GM12878 (cell line): ENCODE measurements at regions not wholly inside any gene's neighbourhood (a gene's known extent, or its start where the extent isn't known, plus 50 kb on each side); places are given as distances from the start of the nearest gene placed in this dataset.

Source experiments
- BRCA1 ChIP-seq: IDR thresholded peaks from 2 replicates; pipeline ENCODE4 v1.6.1; 2011; ENCODE audit warnings: low read depth, low read length, improper control_type of control experiment
- NFYA ChIP-seq: IDR thresholded peaks from 2 replicates; pipeline ENCODE4 v1.6.1; 2011; ENCODE audit warnings: low read depth, mild to moderate bottlenecking, low read length, improper control_type of control experiment, borderline replicate concordance
- NR2F1 ChIP-seq: fragments of 450-650 bp; conservative IDR thresholded peaks from 2 replicates; pipeline ENCODE4 v1.6.1; 2017; ENCODE audit warnings: mild to moderate bottlenecking
- SMARCA5 ChIP-seq: fragments of 450-650 bp; IDR thresholded peaks from 2 replicates; pipeline ENCODE4 v1.6.1; 2017; ENCODE audit warnings: mild to moderate bottlenecking
- SPI1 ChIP-seq: IDR thresholded peaks from 2 replicates; pipeline ENCODE4 v1.6.1; 2011; ENCODE audit warnings: low read depth, mild to moderate bottlenecking, low read length, moderate library complexity, borderline replicate concordance; ENCODE audit not compliant: insufficient read depth
- SREBF1 ChIP-seq: IDR thresholded peaks from 2 replicates; pipeline ENCODE4 v1.6.1; 2012; ENCODE audit warnings: mild to moderate bottlenecking, low read length
- TAF1 ChIP-seq: IDR thresholded peaks from 2 replicates; pipeline ENCODE4 v1.6.1; 2011; ENCODE audit warnings: mild to moderate bottlenecking, low read depth, low read length, borderline replicate concordance
- TARDBP ChIP-seq: IDR thresholded peaks from 2 replicates; pipeline ENCODE4 v1.6.1; 2016; ENCODE audit warnings: borderline replicate concordance
- YBX1 ChIP-seq: fragments of 450-650 bp; IDR thresholded peaks from 2 replicates; pipeline ENCODE4 v1.6.1; 2016; ENCODE audit warnings: antibody characterized with exemption
- ZNF207 ChIP-seq: fragments of 450-650 bp; IDR thresholded peaks from 2 replicates; pipeline ENCODE4 v1.6.1; 2014; ENCODE audit warnings: antibody characterized with exemption, mild to moderate bottlenecking, borderline replicate concordance
- TF ChIP-seq, protein P1 (sequence below): fragments of 450-650 bp; IDR thresholded peaks from 2 replicates; pipeline ENCODE4 v1.6.1; 2017; ENCODE audit warnings: antibody characterized with exemption, mild to moderate bottlenecking, moderate library complexity
- TF ChIP-seq, protein P2 (sequence below): fragments of 450-650 bp; IDR thresholded peaks from 2 replicates; pipeline ENCODE4 v1.6.1; 2017; ENCODE audit warnings: mild to moderate bottlenecking, moderate library complexity
- TF ChIP-seq, protein P3 (sequence below): IDR thresholded peaks from 2 replicates; pipeline ENCODE4 v1.6.1; 2011; ENCODE audit warnings: low read depth, mild to moderate bottlenecking, low read length, moderate library complexity, borderline replicate concordance; ENCODE audit errors: extremely low read depth
- TF ChIP-seq, protein P4 (sequence below): fragments of 450-650 bp; formaldehyde crosslinking; IDR thresholded peaks from 2 replicates; pipeline ENCODE4 v1.4.0; 2022; ENCODE audit warnings: mild to moderate bottlenecking, moderate library complexity
- TF ChIP-seq, protein P5 (sequence below): fragments of 450-650 bp; IDR thresholded peaks from 2 replicates; pipeline ENCODE4 v1.6.1; 2016; ENCODE audit warnings: mild to moderate bottlenecking
- TF ChIP-seq, protein P6 (sequence below): IDR thresholded peaks from 2 replicates; pipeline ENCODE4 v1.6.1; 2012; ENCODE audit warnings: low read depth, low read length, improper control_type of control experiment

DNA sequence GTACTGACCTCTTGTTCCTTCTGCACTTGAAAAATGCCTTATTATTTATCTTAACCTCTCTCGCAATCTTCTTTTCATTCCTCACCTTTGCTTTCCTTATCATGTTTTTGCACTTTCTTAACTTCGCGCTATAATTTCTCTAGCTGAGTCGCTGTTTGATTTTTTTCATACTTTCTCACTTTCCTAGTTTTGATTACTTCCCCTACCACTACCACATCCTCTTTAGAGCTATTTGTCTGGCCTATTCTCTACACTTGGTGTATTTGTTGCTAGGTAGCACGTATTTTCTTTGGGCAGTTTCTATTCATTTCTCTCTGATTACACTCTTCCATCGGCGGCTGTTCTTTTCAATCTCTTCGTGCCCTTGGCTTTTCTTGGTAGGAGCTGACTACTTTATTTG is 611.8 kb downstream of the BNC2 start (continued):
- TF ChIP-seq, protein P1, sequence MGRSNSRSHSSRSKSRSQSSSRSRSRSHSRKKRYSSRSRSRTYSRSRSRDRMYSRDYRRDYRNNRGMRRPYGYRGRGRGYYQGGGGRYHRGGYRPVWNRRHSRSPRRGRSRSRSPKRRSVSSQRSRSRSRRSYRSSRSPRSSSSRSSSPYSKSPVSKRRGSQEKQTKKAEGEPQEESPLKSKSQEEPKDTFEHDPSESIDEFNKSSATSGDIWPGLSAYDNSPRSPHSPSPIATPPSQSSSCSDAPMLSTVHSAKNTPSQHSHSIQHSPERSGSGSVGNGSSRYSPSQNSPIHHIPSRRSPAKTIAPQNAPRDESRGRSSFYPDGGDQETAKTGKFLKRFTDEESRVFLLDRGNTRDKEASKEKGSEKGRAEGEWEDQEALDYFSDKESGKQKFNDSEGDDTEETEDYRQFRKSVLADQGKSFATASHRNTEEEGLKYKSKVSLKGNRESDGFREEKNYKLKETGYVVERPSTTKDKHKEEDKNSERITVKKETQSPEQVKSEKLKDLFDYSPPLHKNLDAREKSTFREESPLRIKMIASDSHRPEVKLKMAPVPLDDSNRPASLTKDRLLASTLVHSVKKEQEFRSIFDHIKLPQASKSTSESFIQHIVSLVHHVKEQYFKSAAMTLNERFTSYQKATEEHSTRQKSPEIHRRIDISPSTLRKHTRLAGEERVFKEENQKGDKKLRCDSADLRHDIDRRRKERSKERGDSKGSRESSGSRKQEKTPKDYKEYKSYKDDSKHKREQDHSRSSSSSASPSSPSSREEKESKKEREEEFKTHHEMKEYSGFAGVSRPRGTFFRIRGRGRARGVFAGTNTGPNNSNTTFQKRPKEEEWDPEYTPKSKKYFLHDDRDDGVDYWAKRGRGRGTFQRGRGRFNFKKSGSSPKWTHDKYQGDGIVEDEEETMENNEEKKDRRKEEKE = no peak
- TF ChIP-seq TARDBP (no peak), TAF1 (no peak), NR2F1 (no peak), SREBF1 (no peak), SMARCA5 (no peak), SPI1 (peak; percentile 47; the same call in 1 of the 2 replicates), BRCA1 (no peak), ZNF207 (no peak), NFYA (no peak), YBX1 (no peak)
- TF ChIP-seq, protein P2, sequence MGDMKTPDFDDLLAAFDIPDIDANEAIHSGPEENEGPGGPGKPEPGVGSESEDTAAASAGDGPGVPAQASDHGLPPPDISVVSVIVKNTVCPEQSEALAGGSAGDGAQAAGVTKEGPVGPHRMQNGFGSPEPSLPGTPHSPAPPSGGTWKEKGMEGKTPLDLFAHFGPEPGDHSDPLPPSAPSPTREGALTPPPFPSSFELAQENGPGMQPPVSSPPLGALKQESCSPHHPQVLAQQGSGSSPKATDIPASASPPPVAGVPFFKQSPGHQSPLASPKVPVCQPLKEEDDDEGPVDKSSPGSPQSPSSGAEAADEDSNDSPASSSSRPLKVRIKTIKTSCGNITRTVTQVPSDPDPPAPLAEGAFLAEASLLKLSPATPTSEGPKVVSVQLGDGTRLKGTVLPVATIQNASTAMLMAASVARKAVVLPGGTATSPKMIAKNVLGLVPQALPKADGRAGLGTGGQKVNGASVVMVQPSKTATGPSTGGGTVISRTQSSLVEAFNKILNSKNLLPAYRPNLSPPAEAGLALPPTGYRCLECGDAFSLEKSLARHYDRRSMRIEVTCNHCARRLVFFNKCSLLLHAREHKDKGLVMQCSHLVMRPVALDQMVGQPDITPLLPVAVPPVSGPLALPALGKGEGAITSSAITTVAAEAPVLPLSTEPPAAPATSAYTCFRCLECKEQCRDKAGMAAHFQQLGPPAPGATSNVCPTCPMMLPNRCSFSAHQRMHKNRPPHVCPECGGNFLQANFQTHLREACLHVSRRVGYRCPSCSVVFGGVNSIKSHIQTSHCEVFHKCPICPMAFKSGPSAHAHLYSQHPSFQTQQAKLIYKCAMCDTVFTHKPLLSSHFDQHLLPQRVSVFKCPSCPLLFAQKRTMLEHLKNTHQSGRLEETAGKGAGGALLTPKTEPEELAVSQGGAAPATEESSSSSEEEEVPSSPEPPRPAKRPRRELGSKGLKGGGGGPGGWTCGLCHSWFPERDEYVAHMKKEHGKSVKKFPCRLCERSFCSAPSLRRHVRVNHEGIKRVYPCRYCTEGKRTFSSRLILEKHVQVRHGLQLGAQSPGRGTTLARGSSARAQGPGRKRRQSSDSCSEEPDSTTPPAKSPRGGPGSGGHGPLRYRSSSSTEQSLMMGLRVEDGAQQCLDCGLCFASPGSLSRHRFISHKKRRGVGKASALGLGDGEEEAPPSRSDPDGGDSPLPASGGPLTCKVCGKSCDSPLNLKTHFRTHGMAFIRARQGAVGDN = no peak
- TF ChIP-seq, protein P3, sequence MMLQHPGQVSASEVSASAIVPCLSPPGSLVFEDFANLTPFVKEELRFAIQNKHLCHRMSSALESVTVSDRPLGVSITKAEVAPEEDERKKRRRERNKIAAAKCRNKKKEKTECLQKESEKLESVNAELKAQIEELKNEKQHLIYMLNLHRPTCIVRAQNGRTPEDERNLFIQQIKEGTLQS = no peak
- TF ChIP-seq, protein P4, sequence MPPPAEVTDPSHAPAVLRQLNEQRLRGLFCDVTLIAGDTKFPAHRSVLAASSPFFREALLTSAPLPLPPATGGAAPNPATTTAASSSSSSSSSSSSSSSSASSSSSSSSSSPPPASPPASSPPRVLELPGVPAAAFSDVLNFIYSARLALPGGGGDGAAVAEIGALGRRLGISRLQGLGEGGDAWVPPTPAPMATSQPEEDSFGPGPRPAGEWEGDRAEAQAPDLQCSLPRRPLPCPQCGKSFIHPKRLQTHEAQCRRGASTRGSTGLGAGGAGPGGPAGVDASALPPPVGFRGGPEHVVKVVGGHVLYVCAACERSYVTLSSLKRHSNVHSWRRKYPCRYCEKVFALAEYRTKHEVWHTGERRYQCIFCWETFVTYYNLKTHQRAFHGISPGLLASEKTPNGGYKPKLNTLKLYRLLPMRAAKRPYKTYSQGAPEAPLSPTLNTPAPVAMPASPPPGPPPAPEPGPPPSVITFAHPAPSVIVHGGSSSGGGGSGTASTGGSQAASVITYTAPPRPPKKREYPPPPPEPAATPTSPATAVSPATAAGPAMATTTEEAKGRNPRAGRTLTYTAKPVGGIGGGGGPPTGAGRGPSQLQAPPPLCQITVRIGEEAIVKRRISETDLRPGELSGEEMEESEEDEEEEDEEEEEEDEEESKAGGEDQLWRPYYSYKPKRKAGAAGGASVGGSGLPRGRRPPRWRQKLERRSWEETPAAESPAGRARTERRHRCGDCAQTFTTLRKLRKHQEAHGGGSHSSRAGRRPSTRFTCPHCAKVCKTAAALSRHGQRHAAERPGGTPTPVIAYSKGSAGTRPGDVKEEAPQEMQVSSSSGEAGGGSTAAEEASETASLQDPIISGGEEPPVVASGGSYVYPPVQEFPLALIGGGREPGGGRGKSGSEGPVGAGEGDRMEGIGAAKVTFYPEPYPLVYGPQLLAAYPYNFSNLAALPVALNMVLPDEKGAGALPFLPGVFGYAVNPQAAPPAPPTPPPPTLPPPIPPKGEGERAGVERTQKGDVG (CRISPR knock-in tag) = no peak
- TF ChIP-seq, protein P5, sequence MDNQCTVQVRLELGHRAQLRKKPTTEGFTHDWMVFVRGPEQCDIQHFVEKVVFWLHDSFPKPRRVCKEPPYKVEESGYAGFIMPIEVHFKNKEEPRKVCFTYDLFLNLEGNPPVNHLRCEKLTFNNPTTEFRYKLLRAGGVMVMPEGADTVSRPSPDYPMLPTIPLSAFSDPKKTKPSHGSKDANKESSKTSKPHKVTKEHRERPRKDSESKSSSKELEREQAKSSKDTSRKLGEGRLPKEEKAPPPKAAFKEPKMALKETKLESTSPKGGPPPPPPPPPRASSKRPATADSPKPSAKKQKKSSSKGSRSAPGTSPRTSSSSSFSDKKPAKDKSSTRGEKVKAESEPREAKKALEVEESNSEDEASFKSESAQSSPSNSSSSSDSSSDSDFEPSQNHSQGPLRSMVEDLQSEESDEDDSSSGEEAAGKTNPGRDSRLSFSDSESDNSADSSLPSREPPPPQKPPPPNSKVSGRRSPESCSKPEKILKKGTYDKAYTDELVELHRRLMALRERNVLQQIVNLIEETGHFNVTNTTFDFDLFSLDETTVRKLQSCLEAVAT = peak; percentile 53; the same call in 1 of the 2 replicates
- TF ChIP-seq, protein P6, sequence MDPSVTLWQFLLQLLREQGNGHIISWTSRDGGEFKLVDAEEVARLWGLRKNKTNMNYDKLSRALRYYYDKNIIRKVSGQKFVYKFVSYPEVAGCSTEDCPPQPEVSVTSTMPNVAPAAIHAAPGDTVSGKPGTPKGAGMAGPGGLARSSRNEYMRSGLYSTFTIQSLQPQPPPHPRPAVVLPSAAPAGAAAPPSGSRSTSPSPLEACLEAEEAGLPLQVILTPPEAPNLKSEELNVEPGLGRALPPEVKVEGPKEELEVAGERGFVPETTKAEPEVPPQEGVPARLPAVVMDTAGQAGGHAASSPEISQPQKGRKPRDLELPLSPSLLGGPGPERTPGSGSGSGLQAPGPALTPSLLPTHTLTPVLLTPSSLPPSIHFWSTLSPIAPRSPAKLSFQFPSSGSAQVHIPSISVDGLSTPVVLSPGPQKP = no peak
